CD14-positive monocyte (primary cell): ENCODE measurements at regions not wholly inside any gene's neighbourhood (a gene's known extent, or its start where the extent isn't known, plus 50 kb on each side); places are given as distances from the start of the nearest gene placed in this dataset.

Source experiments
- DNase-seq, 3 donors: peaks; one replicate each; pipeline ENCODE4 v3.0.0-alpha.2; 2011 to 2022
- H2AFZ ChIP-seq: 2 replicates; pipeline ENCODE4 v1.6.0; 2012; ENCODE audit warnings: mild to moderate bottlenecking, low read depth, low read length, inconsistent platforms; ENCODE audit not compliant: insufficient read depth, poor library complexity, severe bottlenecking
- H3K27ac ChIP-seq, 2 donors: 1 replicate in 1 of 2; 2 replicates in 1 of 2; pipeline ENCODE4 v1.5.1; 2012 to 2013; ENCODE audit warnings: low read length in 2 of 2, control low read depth in 1 of 2, inconsistent platforms in 1 of 2, low read depth in 1 of 2, mild to moderate bottlenecking in 1 of 2
- H3K27me3 ChIP-seq, 2 donors: one replicate each; pipeline versions ENCODE4 v1.6.0 to v1.6.1; 2011 to 2013; ENCODE audit warnings: low read length in 2 of 2; ENCODE audit not compliant: control insufficient read depth in 2 of 2, insufficient read depth in 2 of 2
- H3K36me3 ChIP-seq, 2 donors: replicated peaks in 1 of 2; 1 replicate in 1 of 2; 2 replicates in 1 of 2; pipeline versions ENCODE4 v1.5.1 to v1.6.1; 2012 to 2013; ENCODE audit warnings: low read length in 2 of 2, control low read depth in 1 of 2, inconsistent platforms in 1 of 2, mild to moderate bottlenecking in 1 of 2; ENCODE audit not compliant: insufficient read depth in 2 of 2, control insufficient read depth in 1 of 2
- H3K4me1 ChIP-seq, 2 donors: 1 replicate in 1 of 2; 2 replicates in 1 of 2; pipeline versions ENCODE4 v1.5.1 to v1.6.1; 2012 to 2013; ENCODE audit warnings: low read length in 2 of 2, control low read depth in 1 of 2, inconsistent platforms in 1 of 2, mild to moderate bottlenecking in 1 of 2, moderate library complexity in 1 of 2; ENCODE audit not compliant: insufficient read depth in 2 of 2, control insufficient read depth in 1 of 2
- H3K4me2 ChIP-seq: replicated peaks from 2 replicates; pipeline ENCODE3; 2012; ENCODE audit warnings: low read length, moderate library complexity, mild to moderate bottlenecking; ENCODE audit not compliant: poor library complexity, severe bottlenecking; ENCODE audit errors: extremely low read depth
- H3K4me3 ChIP-seq, 3 experiments: fragments of 200-600 bp in 1 of 3; sonication (generic) in 1 of 3; replicated peaks in 1 of 3; 1 replicate in 2 of 3; 2 replicates in 1 of 3; pipeline ENCODE4 v1.5.1; 2011 to 2013; ENCODE audit warnings: low read length in 3 of 3, mild to moderate bottlenecking in 3 of 3, control low read depth in 2 of 3, low read depth in 2 of 3, inconsistent platforms in 1 of 3, moderate library complexity in 1 of 3
- H3K79me2 ChIP-seq: 2 replicates; pipeline ENCODE4 v1.6.0; 2012; ENCODE audit warnings: mild to moderate bottlenecking, control low read depth, inconsistent platforms, low read length, moderate library complexity; ENCODE audit not compliant: insufficient read depth
- H3K9ac ChIP-seq: 2 replicates; pipeline ENCODE4 v1.6.0; 2017; ENCODE audit warnings: low read length, mild to moderate bottlenecking; ENCODE audit not compliant: insufficient read depth, poor library complexity, severe bottlenecking
- H3K9me3 ChIP-seq, 2 donors: replicated peaks in 1 of 2; 1 replicate in 1 of 2; 2 replicates in 1 of 2; pipeline versions ENCODE4 v1.5.1 to v1.6.1; 2012 to 2013; ENCODE audit warnings: low read length in 2 of 2, control low read depth in 1 of 2; ENCODE audit not compliant: control insufficient read depth in 1 of 2, insufficient read depth in 1 of 2
- H4K20me1 ChIP-seq: 2 replicates; pipeline ENCODE4 v1.6.0; 2012; ENCODE audit warnings: mild to moderate bottlenecking, low read length, control low read depth, moderate library complexity; ENCODE audit not compliant: insufficient read depth
- H3K27ac Mint-ChIP-seq, 7 donors: one replicate each; pipeline ENCODE4 v1.8.0; 2020; ENCODE audit warnings: mild to moderate bottlenecking in 7 of 7, mixed read lengths in 7 of 7, moderate library complexity in 6 of 7, inconsistent platforms in 2 of 7
- H3K27me3 Mint-ChIP-seq, 3 donors: one replicate each; pipeline ENCODE4 v1.8.0; 2021 to 2022; ENCODE audit warnings: low read depth in 3 of 3, mild to moderate bottlenecking in 3 of 3, mixed read lengths in 3 of 3, moderate library complexity in 3 of 3, inconsistent platforms in 1 of 3
- H3K36me3 Mint-ChIP-seq, 2 donors: one replicate each; pipeline ENCODE4 v1.8.0; 2020; ENCODE audit warnings: mixed read lengths in 2 of 2, inconsistent platforms in 1 of 2, mild to moderate bottlenecking in 1 of 2
- H3K4me1 Mint-ChIP-seq: one replicate; pipeline ENCODE4 v1.8.0; 2020; ENCODE audit warnings: mild to moderate bottlenecking, mixed read lengths
- H3K4me3 Mint-ChIP-seq, 2 donors: one replicate each; pipeline ENCODE4 v1.8.0; 2020; ENCODE audit warnings: mild to moderate bottlenecking in 2 of 2, mixed read lengths in 2 of 2, moderate library complexity in 1 of 2
- H3K9me3 Mint-ChIP-seq, 7 donors: one replicate each; pipeline ENCODE4 v1.8.0; 2020 to 2022; ENCODE audit warnings: mixed read lengths in 7 of 7, mild to moderate bottlenecking in 6 of 7, moderate library complexity in 6 of 7, inconsistent platforms in 2 of 7
- CTCF ChIP-seq: fragments of 200-600 bp; IDR thresholded peaks from one replicate; pipeline ENCODE4 v1.8.0; 2022; ENCODE audit warnings: antibody characterized with exemption, mild to moderate bottlenecking
- WGBS: methylation state at CpG from one replicate; pipeline ENCODE4 v1.1.5; 2013; ENCODE audit warnings: missing lambda C conversion rate; ENCODE audit not compliant: insufficient coverage; 5-methylcytosine and 5-hydroxymethylcytosine counted together
- intact Hi-C, 2 donors: fragments of 100-400 bp; cut with micrococcal nuclease; formaldehyde crosslinking; loops; one replicate each; pipeline versions ENCODE4 v1.15.0 to v1.15.1; 2023

- H3K27ac Mint-ChIP-seq = no peak overlapping the region
- 95% methylated on average over 3 of the region's 7 CpGs for WGBS
- H3K36me3 Mint-ChIP-seq = no peaks in the 10 kb centered on the region
- peaks cover 0 to 7% (median 2%) of the 10 kb centered on the region in 3 donors for H3K27me3 Mint-ChIP-seq
- no peak overlapping the region for H3K4me2 ChIP-seq
- no peaks in the 10 kb centered on the region for H3K79me2 ChIP-seq
- H3K4me3 ChIP-seq = no peak overlapping the region
- intact Hi-C loops = loop anchor here in 1 of 2 donors (10.0 kb wide), 1 partner anchor 598 kb away; no protein-coding TSS in a partner anchor
- no peaks in the 10 kb centered on the region for H3K9me3 ChIP-seq
- H2AFZ ChIP-seq = no peak overlapping the region
- no peak for DNase-seq
- no peaks in the 10 kb centered on the region for H4K20me1 ChIP-seq
- peaks cover 8 to 10% of the 10 kb centered on the region in 2 donors for H3K4me1 ChIP-seq
- no peaks in the 10 kb centered on the region for H3K36me3 ChIP-seq
- no peak overlapping the region for H3K27ac ChIP-seq
- no peaks in the 10 kb centered on the region for H3K27me3 ChIP-seq
- H3K4me1 Mint-ChIP-seq = peaks cover 28% of the 10 kb centered on the region
- H3K4me3 Mint-ChIP-seq = peak overlapping the region in 1 of 2 donors; percentile 38
- no peaks in the 10 kb centered on the region for H3K9me3 Mint-ChIP-seq
- H3K9ac ChIP-seq = no peak overlapping the region
- TF ChIP-seq CTCF = no peak
Measured at GRCh38 chr14:65226824-65227604, 124.7 kb upstream of the MAX start.

- no peak overlapping the region for H3K4me3 Mint-ChIP-seq
- H3K79me2 ChIP-seq = no peaks in the 10 kb centered on the region
- intact Hi-C loops = loop anchor here in 1 of 2 donors (10.0 kb wide), 1 partner anchor 596 kb away; no protein-coding TSS in a partner anchor
- H3K9me3 ChIP-seq = no peaks in the 10 kb centered on the region
- H3K27ac ChIP-seq = no peak overlapping the region
- no peaks in the 10 kb centered on the region for H3K9me3 Mint-ChIP-seq
- H3K27me3 ChIP-seq = no peaks in the 10 kb centered on the region
- no peak overlapping the region for H3K9ac ChIP-seq
- TF ChIP-seq CTCF = no peak
- H3K27me3 Mint-ChIP-seq = peaks cover 0 to 7% (median 2%) of the 10 kb centered on the region in 3 donors
- DNase-seq = no peak
- H3K36me3 ChIP-seq = no peaks in the 10 kb centered on the region
- H3K4me2 ChIP-seq = no peak overlapping the region
- no peak overlapping the region for H3K27ac Mint-ChIP-seq
- no peak overlapping the region for H2AFZ ChIP-seq
- no peaks in the 10 kb centered on the region for H4K20me1 ChIP-seq
- H3K4me1 ChIP-seq = peaks cover 8 to 10% of the 10 kb centered on the region in 2 donors
- H3K4me1 Mint-ChIP-seq = peaks cover 26% of the 10 kb centered on the region
- H3K4me3 ChIP-seq = no peak overlapping the region
- no CpG with 5 or more reads among the region's 2 CpGs for WGBS
- no peaks in the 10 kb centered on the region for H3K36me3 Mint-ChIP-seq
Measured at GRCh38 chr14:65228436-65228835, 126.1 kb upstream of the MAX start.
